GM19240 (cell line): ENCODE measurements at regions not wholly inside any gene's neighbourhood (a gene's known extent, or its start where the extent isn't known, plus 50 kb on each side); places are given as distances from the start of the nearest gene placed in this dataset.
"Not testable (repeated sequence)": the region's sequence is repeated elsewhere in the genome, so short reads cannot be mapped to it uniquely, and the experiment has no call there.

Experiments
- DNase-seq: peaks from one replicate; pipeline ENCODE4 v3.0.0; 2011; ENCODE audit warnings: low spot score; ENCODE audit not compliant: insufficient read length

DNA sequence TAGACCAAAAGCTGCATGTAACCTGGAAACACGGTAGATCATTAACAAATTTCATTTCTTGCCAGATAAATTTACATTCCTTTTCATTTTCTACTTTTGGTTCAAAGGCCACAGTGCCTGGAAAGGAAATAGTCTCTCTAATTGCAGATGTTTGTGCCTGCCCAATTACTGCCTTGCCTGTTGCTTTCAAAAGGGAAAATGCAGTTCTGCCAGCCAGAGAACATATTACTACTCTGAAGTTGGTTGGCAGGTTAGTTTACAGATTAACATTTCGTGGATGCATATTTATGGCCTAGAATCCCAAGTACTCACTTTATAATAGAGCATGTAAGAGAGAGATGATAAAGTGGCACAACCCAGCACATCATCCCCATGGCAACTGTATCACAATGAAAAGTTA lies 124.3 kb upstream of the LRRC3B start:
- DNase-seq = no peak

DNA sequence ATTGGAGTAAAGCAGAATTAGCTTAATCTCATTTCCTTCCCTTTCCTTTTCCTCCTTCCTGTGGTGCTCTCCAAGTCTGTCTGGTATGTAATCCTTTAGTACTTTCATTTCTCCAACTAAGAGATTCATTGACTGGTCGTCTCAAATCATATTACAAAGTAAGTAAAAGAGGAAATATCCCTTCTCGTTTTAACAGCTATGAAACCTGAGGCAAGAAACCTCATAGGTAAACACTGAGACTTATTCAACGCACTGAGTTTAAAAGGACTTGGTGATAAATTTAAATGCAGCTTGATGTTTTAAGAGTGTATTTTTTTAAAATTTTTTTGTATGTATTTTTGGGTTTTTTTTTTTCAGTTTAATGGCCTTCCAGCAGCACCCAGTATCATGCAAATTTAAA lies 117.2 kb upstream of the LRRC3B start:
- no peak for DNase-seq

DNA sequence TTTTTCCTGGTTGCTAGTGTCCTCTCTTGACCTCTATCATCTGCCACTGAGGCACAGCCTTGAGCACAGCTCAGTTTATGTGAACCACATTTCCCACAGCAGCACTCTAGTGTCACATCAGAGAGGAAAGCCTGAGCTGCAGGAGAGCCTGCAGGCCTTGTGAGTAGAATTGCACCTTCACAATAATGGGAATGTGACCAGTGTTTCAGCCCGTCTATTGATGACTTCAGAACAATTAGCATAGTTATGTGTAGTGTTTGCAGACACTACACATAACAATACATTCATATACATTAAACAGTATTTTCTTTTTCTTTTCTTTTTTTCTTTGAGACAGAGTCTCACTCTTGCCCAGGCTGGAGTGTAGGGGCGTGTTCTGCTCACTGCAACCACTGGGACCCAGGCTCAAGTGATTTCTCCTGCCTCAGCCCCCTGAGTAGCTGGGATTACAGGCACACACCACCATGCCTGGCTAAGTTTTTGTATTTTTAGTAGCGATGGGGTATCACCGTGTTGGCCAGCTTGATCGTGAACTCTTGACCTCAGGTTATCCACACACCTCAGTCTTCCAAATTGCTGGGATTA lies 108.0 kb upstream of the LRRC3B start:
- DNase-seq = not testable (repeated sequence)

DNA sequence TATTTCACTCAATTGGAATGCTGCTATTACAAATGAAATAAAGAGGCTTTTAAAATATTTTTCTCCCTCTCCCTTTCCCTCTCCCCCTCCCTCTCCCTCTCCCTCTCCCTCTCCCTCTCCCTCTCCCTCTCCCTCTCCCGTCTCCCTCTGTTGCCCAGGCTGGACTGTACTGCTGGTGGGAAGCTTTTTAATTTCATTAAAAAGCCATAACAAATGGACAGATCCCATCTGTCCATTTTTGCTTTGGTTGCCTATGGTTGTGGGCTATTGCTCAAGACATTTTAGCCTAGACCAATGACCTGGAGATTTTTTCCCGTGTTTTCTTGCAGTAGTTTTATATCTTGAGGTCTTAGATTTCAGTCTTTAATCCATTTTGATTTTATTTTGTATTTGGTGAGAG lies 107.2 kb upstream of the LRRC3B start:
- DNase-seq = no peak

DNA sequence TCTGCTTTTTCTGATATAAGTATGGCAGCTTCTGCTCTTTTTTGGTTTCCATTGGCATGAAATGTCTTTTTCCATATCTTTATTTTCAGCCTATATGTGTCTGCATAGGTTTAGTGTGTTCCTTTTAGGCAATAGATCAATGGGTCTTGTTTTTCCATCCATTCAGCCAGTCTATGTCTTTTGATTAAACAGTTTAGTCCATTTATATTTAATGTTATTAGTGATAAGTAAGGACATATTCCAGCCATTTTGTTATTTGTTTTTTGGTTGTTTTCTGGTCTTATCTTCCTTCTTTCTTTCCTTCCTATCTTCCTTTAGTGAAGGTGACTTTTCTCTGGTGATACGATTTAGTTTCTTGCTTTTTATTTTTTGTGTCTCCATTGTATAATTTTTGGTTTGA lies 101.3 kb upstream of the LRRC3B start:
- DNase-seq = no peak

DNA sequence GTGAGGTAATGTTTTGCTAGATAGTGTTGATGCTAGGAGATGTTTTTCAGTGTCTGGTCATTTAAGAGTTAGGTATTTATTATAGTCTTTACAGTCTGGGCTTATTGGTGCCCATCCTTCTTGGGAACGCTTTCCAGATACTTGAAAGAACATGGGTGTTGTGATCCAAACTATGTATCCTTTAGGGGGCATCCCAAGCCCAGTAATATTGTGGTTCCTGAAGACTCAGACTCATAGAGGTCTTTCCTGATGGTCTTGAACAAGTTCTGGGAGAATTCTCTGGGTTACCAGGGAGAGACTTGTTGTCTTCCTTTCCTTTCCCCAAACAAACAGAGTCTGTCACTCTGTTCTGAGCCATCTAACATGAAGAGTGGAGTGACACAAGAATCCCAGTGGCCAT lies 99.7 kb upstream of the LRRC3B start:
- no peak for DNase-seq

DNA sequence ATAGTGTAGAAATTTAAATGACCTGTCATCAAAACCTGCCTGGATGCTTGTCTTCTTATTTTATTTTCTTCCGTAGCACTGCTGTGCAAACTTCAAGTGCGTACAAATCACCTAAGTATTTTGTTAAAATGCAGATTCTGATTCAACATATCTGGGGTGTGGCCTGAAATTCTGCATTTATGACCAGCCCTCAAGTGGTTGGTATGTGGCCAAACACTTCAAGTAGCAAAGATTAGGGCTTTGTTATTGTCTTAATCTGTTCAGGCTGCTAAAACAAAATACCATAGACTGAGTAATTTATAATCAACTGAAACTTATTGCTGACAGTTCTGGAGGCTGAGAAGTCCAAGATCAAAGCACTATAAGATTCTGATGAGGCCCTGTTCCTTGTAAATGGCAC lies 97.6 kb upstream of the LRRC3B start:
- no peak for DNase-seq

DNA sequence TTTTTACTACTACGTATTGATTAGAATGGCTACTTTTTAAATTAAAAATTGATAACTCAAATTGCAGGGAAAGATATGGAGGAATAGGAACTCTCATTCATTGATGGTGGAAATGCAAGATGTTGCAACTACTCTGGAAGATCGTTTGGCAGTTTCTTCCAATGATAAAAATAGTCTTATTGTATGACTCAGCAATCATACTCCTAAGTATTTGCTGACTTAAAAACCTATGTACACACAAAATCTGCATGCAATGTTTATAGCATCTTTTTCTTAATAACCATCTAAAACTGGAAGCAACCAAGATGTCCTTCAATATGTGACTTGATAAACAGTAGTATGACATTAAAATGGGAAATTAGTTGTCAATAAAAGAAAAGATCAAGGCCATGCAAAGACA lies 87.4 kb upstream of the LRRC3B start:
- DNase-seq = no peak

DNA sequence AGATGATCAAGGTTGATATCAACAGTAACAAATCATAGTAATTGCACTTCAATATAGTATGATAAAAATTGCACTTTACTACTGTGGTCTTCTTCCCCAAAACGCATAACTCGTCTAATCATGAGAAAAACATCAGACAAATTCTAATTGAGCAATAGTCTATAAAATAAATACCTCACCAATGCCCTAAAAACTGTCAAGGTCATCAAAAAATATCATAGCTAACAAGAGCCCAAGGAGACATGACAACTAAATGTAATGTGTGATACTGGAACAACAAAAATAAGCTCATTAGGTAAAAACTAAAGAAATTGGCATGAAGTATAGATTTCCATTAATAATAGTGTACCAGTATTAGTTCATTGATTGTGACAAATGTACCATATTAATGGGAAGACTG lies 85.6 kb upstream of the LRRC3B start:
- no peak for DNase-seq

DNA sequence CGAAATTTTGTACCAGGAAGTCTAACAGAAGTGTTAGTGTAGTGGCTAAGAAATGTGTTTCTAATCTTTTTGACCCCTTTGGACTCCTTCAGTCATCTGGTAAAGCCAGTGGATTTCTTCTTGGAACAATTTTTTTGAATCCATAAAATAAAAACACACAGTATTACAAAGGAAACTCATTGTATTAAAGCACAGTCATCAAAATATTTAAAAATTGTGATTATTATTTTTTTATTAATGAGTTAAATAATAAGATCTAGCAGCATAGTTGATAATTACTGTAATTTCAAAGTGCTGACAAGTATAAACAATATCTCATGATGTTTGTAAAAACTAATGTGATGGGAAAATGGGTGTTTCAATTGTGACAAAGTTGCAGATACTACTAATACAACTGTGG lies 72.2 kb upstream of the LRRC3B start:
- DNase-seq = no peak

DNA sequence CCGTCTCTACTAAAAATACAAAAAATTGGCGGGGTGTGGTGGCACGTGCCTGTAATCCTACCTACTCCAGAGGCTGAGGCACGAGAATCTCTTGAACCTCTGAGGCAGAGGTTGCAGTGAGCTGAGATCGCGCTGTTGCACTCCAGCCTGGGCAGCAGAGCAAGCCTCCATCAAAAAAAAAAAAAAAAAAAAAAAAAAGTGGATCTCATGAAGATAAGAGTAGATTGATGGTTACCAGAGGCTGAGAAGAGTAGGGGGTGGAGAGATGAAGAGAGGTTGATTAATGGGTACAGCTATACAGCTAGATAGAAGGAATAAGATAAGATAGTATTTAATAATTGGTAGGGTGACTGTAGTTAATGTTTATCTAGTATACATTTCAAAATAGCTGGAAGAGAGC lies 65.9 kb upstream of the LRRC3B start:
- DNase-seq = no peak

DNA sequence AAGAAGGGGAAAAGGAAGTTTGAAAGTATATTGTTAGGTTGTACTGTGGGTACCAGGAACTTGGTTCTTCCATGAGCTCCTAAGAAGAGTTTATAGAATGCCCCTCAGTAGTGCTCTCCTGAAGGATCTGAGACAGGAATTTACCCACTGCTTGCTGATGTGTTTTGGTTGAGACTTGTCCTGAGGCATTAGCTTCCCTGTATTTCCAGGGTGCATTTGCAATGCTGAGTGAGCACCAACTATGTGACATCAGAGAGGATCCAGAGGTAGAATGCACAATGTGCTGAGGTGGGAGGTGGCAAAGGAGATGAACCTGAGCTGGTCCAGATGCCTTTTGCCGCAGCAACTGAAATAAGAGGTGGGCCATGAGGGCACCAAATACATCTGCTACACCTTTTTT lies 64.3 kb upstream of the LRRC3B start:
- no peak for DNase-seq

DNA sequence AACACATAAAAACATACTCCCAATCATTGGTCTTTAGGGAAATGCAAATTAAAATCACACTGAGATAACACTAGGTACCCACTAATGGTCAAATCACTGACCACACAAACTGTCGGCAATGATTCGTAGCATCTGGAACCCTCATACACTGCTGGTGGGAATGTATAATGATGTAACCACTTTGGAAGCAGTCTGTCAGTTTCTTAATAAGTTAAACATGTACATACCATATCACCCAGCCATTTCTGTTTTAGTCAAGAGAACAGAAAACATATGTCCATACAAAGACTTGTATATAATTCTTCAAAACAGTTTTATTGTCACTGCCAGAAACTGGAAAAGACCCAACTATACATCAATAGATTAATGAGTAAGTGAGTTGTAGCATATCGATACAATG lies 63.3 kb upstream of the LRRC3B start:
- DNase-seq = no peak

DNA sequence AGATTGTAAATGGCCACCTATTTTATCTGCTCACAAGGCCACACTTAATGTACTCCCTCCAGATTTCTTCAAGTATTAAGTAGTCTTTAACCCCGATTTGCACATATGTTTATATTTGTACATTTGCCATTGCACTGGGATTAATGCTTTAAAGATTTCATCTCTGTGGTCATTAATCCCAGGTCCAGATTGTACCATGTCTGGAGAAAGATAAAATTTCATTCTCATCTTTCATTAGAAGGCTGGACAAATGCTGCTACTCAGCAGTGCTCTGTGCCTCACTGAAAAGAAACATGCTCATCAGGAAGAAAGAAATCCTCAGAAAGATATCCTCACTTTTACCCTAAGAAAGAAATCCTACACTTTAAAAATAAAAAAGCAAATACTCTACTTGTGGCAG lies 62.5 kb upstream of the LRRC3B start:
- DNase-seq = no peak

DNA sequence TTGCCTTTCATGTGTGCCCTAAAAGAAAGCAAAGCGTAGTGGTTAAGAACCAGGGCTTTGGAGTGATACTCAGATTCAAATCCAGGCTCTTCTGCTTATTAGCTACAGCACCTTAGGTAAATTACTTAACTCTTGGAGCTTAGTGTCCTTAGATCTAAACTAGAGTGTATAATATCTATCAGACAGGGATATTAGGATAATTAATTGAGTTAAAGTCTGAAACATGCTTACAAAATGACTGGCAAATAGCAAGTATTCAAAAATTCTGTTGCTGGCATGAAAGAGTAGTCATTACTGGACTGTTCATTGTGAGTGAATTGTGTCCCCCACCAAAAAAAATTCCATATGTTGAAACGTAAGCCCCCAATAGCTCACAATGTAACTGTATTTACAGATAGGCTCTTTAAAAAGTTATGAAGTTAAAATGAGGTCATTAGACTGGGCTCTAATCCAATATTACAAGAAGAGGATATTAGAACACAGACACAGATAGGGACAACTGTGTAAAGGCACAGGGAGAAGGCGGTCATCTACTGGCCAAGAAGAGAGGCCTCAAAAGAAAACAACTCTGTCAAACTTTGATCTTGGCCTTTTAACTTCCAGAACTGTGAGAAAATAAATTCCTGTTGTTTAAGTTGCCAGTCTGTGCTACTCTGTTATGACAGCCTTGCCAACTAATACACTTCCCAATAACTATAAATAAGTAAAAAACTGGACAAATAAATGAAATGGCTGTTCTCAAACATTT lies 60.4 kb upstream of the LRRC3B start:
- DNase-seq = no peak
